HUES64 (cell line): ENCODE measurements at regions not wholly inside any gene's neighbourhood (a gene's known extent, or its start where the extent isn't known, plus 50 kb on each side); places are given as distances from the start of the nearest gene placed in this dataset.

Experiments used
- H3K27ac ChIP-seq: 2 replicates; pipeline ENCODE4 v1.7.0; 2013; ENCODE audit warnings: low read depth, low read length, inconsistent platforms
- H3K27me3 ChIP-seq: 2 replicates; pipeline ENCODE4 v1.6.1; 2013; ENCODE audit warnings: mild to moderate bottlenecking, low read length; ENCODE audit not compliant: insufficient read depth
- H3K36me3 ChIP-seq: 2 replicates; pipeline ENCODE4 v1.6.1; 2013; ENCODE audit warnings: mild to moderate bottlenecking, low read length; ENCODE audit not compliant: insufficient read depth
- H3K4me1 ChIP-seq: 2 replicates; pipeline ENCODE4 v1.6.1; 2013; ENCODE audit warnings: mild to moderate bottlenecking, low read length, moderate library complexity; ENCODE audit not compliant: insufficient read depth
- H3K4me3 ChIP-seq: 2 replicates; pipeline ENCODE4 v1.5.1; 2013; ENCODE audit warnings: mild to moderate bottlenecking, low read length, moderate library complexity
- H3K9ac ChIP-seq: 2 replicates; pipeline ENCODE4 v1.6.1; 2013; ENCODE audit warnings: mild to moderate bottlenecking, low read depth, low read length
- H3K9me3 ChIP-seq: 2 replicates; pipeline ENCODE4 v1.6.1; 2013; ENCODE audit warnings: low read depth, low read length; ENCODE audit not compliant: insufficient read depth
- WGBS: fragments of 150-250, 120-280 bp; methylation state at CpG from one replicate; pipeline ENCODE4 v1.1.7; 2013; ENCODE audit warnings: missing lambda C conversion rate; 5-methylcytosine and 5-hydroxymethylcytosine counted together

DNA sequence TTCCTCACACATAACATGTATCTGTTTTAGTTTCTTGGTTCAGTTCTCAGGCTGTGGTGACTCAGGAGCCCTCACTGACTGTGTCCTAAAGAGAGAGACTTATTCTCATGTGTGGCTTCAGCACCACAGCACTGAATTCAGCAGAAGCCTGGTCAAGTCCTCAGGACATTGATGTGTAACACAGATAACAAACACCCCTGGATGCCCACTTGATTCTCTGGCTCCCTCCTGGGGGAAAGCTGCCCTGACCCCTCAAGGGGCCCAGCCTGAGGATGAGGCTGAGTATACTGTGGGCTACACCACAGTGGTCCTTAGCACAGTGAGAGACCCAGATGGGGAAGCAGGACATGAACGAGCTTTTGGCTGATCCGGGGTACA is 87.2 kb upstream of the VPREB1 start:
- H3K9ac ChIP-seq, result no peak overlapping the region
- WGBS, result 85% methylated on average over 2 of the region's 2 CpGs
- no peak overlapping the region for H3K4me3 ChIP-seq
- no peaks in the 10 kb centered on the region for H3K9me3 ChIP-seq
- H3K27ac ChIP-seq, result no peak overlapping the region
- H3K27me3 ChIP-seq, result peaks cover 84% of the 10 kb centered on the region
- H3K4me1 ChIP-seq, result no peaks in the 10 kb centered on the region
- no peaks in the 10 kb centered on the region for H3K36me3 ChIP-seq

DNA sequence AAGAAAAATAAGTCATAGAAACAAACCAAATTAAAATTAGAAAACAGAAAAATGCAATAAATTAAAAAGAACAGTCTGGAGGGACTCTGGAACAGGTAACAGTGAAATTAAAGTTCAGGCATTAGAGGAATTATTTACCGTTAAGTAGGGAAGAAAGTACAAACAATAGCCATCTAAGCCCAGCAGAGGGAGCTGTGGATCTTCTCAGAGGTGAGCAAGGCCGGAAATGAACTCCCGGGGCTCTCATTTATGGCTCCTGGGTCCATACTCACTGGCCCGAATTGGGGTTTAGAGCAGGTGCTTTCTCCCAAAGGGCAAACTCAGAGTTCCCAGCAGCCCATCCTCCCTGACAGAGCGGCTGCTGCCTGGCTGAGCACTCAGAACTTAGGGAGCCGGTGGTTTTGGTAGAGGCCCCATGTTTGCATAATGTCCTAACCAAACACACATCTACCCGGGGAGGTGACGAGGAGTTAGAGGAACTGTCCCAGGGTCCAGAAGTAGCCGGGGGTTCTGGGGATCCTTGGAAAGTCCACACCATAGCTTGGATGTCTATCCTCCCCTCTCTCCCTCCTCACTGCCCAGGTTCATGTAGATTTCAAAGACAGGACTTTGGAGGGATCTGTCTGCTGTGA is 87.8 kb upstream of the VPREB1 start:
- Histone ChIP-seq H3K9me3 (no peaks in the 10 kb centered on the region), H3K27me3 (peaks cover 84% of the 10 kb centered on the region), H3K9ac (no peak overlapping the region), H3K4me3 (no peak overlapping the region), H3K27ac (no peak overlapping the region), H3K36me3 (no peaks in the 10 kb centered on the region), H3K4me1 (no peaks in the 10 kb centered on the region)
- WGBS, result 51% methylated on average over 9 of the region's 9 CpGs

DNA sequence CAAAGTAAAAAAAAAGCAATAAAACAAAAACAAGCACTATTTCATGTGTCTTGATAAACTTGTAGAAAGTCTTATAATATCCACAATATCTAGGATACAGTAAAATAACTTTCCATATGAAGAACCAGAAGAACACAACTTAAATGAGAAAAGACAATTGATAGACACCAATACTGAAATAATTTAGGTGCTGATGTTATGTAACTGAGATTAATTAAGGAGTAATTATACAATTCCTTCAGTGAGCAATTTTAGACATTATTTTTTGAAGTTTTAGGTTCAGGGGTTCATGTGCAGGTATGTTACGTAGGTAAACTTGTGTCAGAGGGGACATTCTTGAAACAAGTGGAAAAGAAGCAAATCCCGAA is 88.3 kb upstream of the VPREB1 start:
- Histone ChIP-seq H3K9me3 (no peaks in the 10 kb centered on the region), H3K27me3 (peaks cover 85% of the 10 kb centered on the region), H3K4me1 (no peaks in the 10 kb centered on the region), H3K9ac (no peak overlapping the region), H3K36me3 (no peaks in the 10 kb centered on the region), H3K27ac (no peak overlapping the region), H3K4me3 (no peak overlapping the region)
- WGBS, result 86% methylated on average over 1 of the region's 2 CpGs

DNA sequence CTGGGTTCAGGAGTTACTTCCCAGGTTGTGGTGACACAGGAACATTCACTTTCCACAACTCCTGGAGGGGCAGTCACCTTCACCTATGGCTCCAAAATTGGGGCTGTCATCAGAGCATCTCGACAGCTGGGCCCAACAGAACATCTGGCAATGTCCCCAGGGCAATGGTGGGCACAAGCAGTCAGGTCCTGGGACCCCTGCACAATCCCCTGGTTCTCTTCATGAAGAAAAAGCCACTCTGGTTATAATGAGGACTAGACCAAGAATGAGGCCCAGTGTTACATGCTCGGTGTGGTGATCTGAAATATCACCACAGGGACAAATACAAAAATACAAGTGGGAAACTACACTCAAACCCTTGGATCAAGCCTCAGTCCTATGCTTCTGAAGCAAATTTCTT is 89.0 kb upstream of the VPREB1 start:
- Histone ChIP-seq H3K9me3 (no peaks in the 10 kb centered on the region), H3K9ac (no peak overlapping the region), H3K4me3 (no peak overlapping the region), H3K27ac (no peak overlapping the region), H3K27me3 (peaks cover 93% of the 10 kb centered on the region), H3K36me3 (no peaks in the 10 kb centered on the region), H3K4me1 (no peaks in the 10 kb centered on the region)
- 75% methylated on average over 2 of the region's 2 CpGs for WGBS

DNA sequence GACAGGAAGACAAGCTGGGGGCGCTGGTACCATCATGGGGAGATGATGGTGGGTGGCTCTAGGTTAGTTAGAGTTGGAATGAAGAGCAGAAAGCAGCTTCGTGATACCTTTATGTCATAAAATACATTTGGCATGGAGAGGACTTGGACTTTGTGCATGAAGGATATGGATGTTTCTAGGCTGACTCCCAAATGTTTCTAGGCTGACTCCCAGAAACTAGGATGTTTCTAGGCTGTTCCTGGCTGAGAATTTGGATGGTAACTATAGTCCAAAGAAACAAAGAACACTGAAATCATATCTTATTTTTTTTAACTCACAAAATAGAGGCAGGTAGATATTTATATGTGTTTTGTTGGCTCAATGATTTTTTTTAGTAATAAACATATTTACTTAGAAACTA is 89.4 kb upstream of the VPREB1 start:
- Histone ChIP-seq H3K27me3 (peaks cover 97% of the 10 kb centered on the region), H3K4me1 (no peaks in the 10 kb centered on the region), H3K9me3 (no peaks in the 10 kb centered on the region), H3K4me3 (no peak overlapping the region), H3K9ac (no peak overlapping the region), H3K36me3 (no peaks in the 10 kb centered on the region), H3K27ac (no peak overlapping the region)
- WGBS, result 78% methylated on average over 2 of the region's 2 CpGs

DNA sequence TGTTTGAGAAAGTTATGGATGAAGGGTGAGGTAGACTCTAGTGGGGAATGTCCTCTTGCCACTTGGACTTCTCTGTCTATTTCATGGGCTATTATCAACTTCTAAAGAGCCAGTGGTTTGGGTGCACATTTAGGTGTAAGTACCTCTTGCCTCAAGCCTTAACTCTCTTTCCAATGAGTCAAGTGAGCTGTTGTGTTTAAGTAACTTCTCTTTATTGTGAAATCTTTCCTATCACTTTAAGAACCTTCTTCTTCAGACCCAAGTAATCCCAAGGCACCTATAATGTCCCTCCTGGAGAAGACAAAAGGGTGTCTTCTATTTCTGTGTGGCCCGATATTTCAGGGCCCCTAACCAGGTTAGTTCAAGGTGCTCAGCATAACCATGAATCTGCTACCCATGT is 90.5 kb upstream of the VPREB1 start:
- Histone ChIP-seq H3K4me3 (no peak overlapping the region), H3K27me3 (peaks cover 98% of the 10 kb centered on the region), H3K36me3 (no peaks in the 10 kb centered on the region), H3K27ac (no peak overlapping the region), H3K9me3 (no peaks in the 10 kb centered on the region), H3K9ac (no peak overlapping the region), H3K4me1 (no peaks in the 10 kb centered on the region)
- WGBS, result 94% methylated on average over 1 of the region's 1 CpG

DNA sequence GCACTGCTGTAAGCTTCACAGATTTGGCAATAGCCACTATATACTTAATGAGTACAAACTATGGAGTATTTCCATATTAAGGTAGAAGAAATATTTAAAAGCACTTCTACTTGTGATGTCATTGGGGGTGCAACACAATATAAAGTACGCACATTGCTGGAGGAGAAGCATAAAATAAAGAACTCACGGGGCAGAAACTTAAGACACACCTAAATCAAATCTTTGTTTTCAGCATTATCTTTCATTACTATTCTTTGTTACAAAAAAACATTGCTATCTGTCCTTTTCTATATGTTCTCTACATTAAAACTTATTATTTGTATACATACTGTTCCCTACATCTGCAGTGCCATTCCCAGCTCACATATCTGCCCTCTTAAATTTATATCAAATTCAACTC is 93.3 kb upstream of the VPREB1 start:
- Histone ChIP-seq H3K4me3 (no peak overlapping the region), H3K27me3 (peaks cover 99% of the 10 kb centered on the region), H3K4me1 (no peaks in the 10 kb centered on the region), H3K27ac (no peak overlapping the region), H3K9me3 (no peaks in the 10 kb centered on the region), H3K9ac (no peak overlapping the region), H3K36me3 (no peaks in the 10 kb centered on the region)
- WGBS, result 83% methylated on average over 2 of the region's 2 CpGs

DNA sequence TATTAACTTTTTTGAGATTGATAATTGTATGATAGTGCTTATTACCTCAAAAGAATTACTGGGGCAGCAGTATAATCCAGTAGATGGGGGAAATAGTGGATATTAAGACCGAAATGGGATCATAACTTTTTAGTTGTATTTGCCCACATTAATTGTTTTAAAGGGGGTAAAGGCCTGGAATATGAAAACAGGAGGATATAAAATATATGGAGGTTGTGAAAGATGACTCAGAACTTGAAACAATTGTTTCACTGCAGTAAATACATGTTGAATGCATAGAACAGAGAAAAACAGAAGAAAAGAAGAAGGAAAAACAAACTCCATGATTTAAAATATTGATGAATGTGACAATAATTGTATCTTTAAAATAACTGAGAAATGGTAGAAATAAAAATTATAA is 94.1 kb upstream of the VPREB1 start:
- Histone ChIP-seq H3K9me3 (no peaks in the 10 kb centered on the region), H3K27ac (no peak overlapping the region), H3K4me3 (no peak overlapping the region), H3K9ac (no peak overlapping the region), H3K36me3 (no peaks in the 10 kb centered on the region), H3K4me1 (no peaks in the 10 kb centered on the region), H3K27me3 (peaks cover 99% of the 10 kb centered on the region)
- WGBS, result 61% methylated on average over 1 of the region's 1 CpG

DNA sequence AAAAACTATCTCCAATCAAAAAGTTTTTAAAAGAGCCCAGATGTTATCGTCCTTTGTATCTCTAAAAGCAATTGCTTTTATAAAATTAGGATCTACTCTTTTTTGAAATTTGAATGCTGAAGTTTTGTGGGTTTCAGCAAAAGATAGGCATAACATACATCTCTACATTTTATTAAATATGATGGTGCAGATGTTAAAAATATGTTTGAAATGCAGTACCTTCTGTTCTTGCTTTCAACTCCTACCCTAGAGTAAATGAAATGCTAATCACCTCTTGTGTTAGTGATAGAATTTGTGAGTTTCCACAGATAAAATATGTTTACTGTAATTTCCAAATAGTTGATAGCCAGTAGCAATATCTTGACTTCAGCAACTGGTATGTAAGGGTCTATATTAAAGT is 95.7 kb upstream of the VPREB1 start:
- Histone ChIP-seq H3K4me1 (no peaks in the 10 kb centered on the region), H3K9ac (no peak overlapping the region), H3K4me3 (no peak overlapping the region), H3K36me3 (no peaks in the 10 kb centered on the region), H3K9me3 (no peaks in the 10 kb centered on the region), H3K27ac (no peak overlapping the region), H3K27me3 (peaks cover 99% of the 10 kb centered on the region)
- WGBS, result no CpG with 5 or more reads among the region's 1 CpG

DNA sequence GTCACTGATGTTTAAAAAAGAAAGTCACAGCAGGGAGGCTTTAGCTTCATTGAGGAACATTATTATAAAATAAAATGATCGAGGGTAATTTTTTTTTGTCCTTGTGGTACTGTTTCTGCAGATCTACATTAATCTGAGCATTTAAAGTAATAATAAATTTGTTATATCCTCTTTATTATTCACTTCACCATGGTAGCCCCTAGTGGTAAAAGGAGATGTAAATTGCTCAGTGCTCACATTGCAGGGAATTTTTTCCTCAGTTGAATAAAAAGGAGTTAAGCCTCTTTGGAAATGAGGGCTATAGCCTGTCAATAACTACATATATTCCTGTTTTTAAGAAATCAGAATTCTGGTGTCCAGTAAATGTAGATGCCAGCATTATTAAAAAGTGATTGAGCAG is 99.7 kb upstream of the VPREB1 start:
- Histone ChIP-seq H3K27me3 (peaks cover 100% of the 10 kb centered on the region), H3K36me3 (no peaks in the 10 kb centered on the region), H3K9me3 (no peaks in the 10 kb centered on the region), H3K9ac (no peak overlapping the region), H3K4me1 (peaks cover 12% of the 10 kb centered on the region), H3K4me3 (no peak overlapping the region), H3K27ac (no peak overlapping the region)
- WGBS, result 88% methylated on average over 1 of the region's 1 CpG

DNA sequence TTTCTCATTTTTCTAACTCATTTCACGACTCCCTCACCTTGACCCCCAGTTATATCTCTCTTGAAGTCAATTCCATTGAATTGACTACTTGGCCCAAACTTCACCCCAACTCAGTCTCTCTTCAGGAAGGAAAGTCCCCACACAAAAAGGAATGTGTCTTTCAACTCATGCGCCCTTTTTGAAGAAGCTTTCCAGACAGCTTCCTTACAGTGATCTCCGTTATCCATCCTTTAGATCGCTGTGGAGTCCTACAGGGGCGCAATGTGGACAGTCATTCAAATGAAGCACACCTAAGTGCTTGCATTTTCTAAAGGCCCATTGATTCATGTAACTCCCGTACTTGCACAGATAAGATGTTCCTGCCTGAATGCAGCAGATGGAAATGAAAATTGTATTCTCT is 101.1 kb upstream of the VPREB1 start:
- 86% methylated on average over 6 of the region's 6 CpGs for WGBS

DNA sequence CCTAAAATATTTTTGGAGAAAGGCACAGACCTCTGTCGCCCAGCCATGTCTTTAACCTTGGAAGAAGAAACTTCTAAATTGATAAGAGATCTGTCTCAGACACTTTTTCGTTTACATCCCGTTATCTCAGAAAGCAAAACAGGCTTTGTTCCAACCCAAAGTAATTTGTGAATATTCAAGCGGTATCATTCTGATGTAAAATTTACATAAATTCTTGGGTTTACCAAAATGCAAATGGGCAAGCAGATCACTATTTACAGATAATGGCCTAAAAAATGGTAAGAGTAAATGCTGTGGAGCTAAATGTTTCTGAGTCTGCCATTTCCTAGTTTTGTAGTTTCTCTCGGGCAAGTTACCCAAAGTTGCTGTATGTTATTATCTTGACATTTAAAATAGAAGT is 101.9 kb upstream of the VPREB1 start:
- H3K36me3 ChIP-seq, result no peaks in the 10 kb centered on the region
- peak overlapping the region; percentile 39; the same call in 1 of the 2 replicates for H3K27ac ChIP-seq
- WGBS, result 59% methylated on average over 5 of the region's 5 CpGs
- peaks cover 2% of the 10 kb centered on the region; the same call in 1 of the 2 replicates for H3K9me3 ChIP-seq
- H3K4me1 ChIP-seq, result peaks cover 12% of the 10 kb centered on the region
- H3K4me3 ChIP-seq, result peak overlapping the region; percentile 19; the same call in 1 of the 2 replicates
- H3K9ac ChIP-seq, result peak overlapping the region; percentile 43
- H3K27me3 ChIP-seq, result peaks cover 100% of the 10 kb centered on the region

More for the DNA sequence above, 101.1 kb upstream of the VPREB1 start:
- Histone ChIP-seq H3K36me3 (no peaks in the 10 kb centered on the region), H3K27ac (no peak overlapping the region), H3K4me3 (no peak overlapping the region), H3K9ac (no peak overlapping the region), H3K9me3 (peaks cover 2% of the 10 kb centered on the region; the same call in 1 of the 2 replicates), H3K27me3 (peaks cover 100% of the 10 kb centered on the region), H3K4me1 (peaks cover 12% of the 10 kb centered on the region)
